ENCODE measurements at regions not wholly inside any gene's neighbourhood (a gene's known extent, or its start where the extent isn't known, plus 50 kb on each side); places are given as distances from the start of the nearest gene placed in this dataset.
"Not testable (repeated sequence)": the region's sequence is repeated elsewhere in the genome, so short reads cannot be mapped to it uniquely, and the experiment has no call there.

DNA sequence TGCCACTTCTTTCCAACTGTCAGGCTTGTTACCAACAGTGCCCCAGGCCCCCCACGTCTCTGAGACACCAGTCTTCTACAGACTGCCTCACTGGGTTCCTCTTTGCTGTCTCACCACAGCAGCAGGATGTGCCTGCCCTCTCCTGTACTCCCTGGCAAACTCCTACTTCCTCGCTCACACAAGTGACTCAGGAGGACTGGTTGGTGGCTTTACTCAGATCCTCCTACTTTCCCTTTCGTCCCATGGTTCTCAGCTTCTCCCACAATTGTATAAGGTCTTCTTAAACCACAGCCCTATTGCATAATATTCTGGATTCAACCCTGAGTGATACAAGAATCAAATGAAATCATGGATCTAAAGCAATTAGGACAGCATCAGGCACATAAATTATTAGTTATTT, 246.6 kb upstream of the PROK2 start:
- peaks cover 5% of the 10 kb centered on the region for H3K27me3 Mint-ChIP-seq (ENCODE audit: insufficient read depth)
- no peak for DNase-seq (ENCODE audit: low spot score)
- intact Hi-C loops (cut with micrococcal nuclease) = loop anchor here (5.0 kb wide), 1 partner anchor 49 kb away; no protein-coding TSS in a partner anchor

DNA sequence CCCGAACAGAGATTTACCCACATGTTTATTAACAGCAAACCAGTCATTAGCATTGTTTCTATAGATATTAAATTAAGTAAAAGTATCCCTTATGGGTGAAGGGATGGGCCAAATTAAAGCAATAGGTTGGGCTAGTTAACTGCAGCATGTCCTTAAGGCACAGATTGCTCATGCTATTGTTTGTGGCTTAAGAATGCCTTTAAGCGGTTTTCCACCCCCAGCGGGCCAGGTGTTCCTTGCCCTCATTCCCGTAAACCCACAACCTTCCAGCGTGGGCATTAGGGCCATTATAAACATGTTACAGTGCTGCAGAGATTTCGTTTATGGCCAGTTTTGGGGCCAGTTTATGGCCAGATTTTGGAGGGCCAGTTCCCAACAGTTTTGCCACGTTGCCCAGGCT, 245.3 kb upstream of the PROK2 start:
- intact Hi-C loops (cut with micrococcal nuclease) = loop anchor here (5.0 kb wide), 1 partner anchor 48 kb away; no protein-coding TSS in a partner anchor
- H3K4me3 Mint-ChIP-seq; H3K27ac Mint-ChIP-seq; H3K27me3 Mint-ChIP-seq (ENCODE audit: insufficient read depth); DNase-seq (ENCODE audit: low spot score); H3K9me3 Mint-ChIP-seq; H3K36me3 Mint-ChIP-seq (ENCODE audit: low read depth): not testable (repeated sequence)
- peaks cover 33% of the 10 kb centered on the region for H3K4me1 Mint-ChIP-seq (ENCODE audit: low read depth)

More for the DNA sequence above, 246.6 kb upstream of the PROK2 start:
- Mint-ChIP-seq H3K4me1 (ENCODE audit: low read depth) (peaks cover 33% of the 10 kb centered on the region), H3K9me3 (no peaks in the 10 kb centered on the region), H3K4me3 (no peak overlapping the region), H3K27ac (no peak overlapping the region), H3K36me3 (ENCODE audit: low read depth) (peaks cover 3% of the 10 kb centered on the region)

DNA sequence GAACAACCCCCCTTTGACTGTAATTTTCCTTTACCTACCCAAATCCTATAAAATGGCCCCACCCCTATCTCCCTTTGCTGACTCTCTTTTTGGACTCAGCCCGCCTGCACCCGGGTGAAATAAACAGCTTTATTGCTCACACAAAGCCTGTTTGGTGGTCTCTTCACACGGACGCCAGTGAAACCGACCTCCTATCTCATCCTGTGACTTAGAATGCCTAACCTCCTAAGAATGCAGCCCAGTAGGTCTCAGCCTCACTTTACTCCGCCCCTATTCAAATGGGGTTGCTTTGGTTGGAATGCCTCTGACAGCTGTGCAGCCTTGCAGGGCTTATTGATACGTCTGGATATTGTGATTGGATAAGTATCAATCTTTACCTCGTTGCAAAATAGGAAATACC, 243.8 kb upstream of the PROK2 start:
- H3K36me3 Mint-ChIP-seq (ENCODE audit: low read depth); H3K4me3 Mint-ChIP-seq; H3K27me3 Mint-ChIP-seq (ENCODE audit: insufficient read depth); intact Hi-C loops (cut with micrococcal nuclease); H3K9me3 Mint-ChIP-seq; DNase-seq (ENCODE audit: low spot score); H3K27ac Mint-ChIP-seq: not testable (repeated sequence)
- peaks cover 23% of the 10 kb centered on the region for H3K4me1 Mint-ChIP-seq (ENCODE audit: low read depth)

DNA sequence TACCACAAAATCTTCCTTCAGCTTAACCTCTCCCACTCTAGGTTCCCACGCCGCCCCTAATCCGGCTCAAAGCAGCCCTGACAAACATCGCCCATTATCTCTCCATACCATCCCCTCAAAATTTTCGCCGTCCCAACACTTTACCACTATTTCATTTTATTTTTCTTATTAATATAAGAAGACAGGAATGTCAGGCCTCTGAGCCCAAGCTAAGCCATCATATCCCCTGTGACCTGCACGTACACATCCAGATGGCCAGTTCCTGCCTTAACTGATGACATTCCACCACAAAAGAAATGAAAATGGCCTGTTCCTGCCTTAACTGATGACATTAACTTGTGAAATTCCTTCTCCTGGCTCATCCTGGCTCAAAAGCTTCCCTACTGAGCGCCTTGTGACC, 243.4 kb upstream of the PROK2 start:
- H3K9me3 Mint-ChIP-seq; H3K4me3 Mint-ChIP-seq; H3K27me3 Mint-ChIP-seq (ENCODE audit: insufficient read depth); intact Hi-C loops (cut with micrococcal nuclease); H3K27ac Mint-ChIP-seq; DNase-seq (ENCODE audit: low spot score); H3K36me3 Mint-ChIP-seq (ENCODE audit: low read depth): not testable (repeated sequence)
- H3K4me1 Mint-ChIP-seq (ENCODE audit: low read depth) = peaks cover 23% of the 10 kb centered on the region

DNA sequence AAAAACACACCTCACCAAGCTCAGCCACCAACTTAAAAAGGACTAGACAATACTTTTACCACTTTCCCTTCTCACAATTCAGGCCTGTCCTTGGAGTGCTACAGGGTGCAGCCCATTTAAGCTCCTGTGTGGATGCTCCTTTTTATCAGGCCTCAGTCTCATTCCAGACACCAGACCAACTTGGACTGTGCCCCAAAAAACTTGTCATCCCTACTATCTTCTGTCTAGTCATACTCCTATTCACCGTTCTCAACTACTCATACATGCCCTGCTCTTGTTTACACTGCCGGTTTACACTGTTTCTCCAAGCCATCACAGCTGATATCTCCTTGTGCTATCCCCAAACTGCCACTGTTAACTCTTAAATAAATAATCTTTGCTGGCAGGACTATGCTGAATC, 242.8 kb upstream of the PROK2 start:
- H3K4me3 Mint-ChIP-seq; H3K36me3 Mint-ChIP-seq (ENCODE audit: low read depth); H3K9me3 Mint-ChIP-seq; H3K27ac Mint-ChIP-seq; intact Hi-C loops (cut with micrococcal nuclease); DNase-seq (ENCODE audit: low spot score); H3K27me3 Mint-ChIP-seq (ENCODE audit: insufficient read depth): not testable (repeated sequence)
- H3K4me1 Mint-ChIP-seq (ENCODE audit: low read depth) = peaks cover 17% of the 10 kb centered on the region

DNA sequence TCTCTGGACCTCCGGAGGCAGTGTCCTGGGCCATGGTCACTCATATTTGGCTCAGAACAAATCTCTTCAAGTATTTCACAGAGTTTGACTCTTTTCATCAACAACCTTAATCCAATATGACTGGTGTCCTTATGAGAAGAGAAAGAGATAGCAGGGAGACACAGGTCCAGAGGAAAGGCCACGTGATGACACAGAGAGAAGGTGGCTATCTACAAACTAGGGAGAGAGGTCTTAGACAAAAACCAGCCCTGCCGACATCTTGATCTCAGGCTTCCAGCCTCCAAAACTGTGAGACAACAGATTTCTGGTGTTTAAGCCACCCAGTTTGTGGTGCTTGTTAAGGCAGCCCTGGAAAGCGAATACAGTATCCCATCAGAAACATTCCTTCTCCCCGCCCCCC, 237.1 kb upstream of the PROK2 start:
- H3K4me1 Mint-ChIP-seq (ENCODE audit: low read depth) = peaks cover 8% of the 10 kb centered on the region
- intact Hi-C loops (cut with micrococcal nuclease) = no loop called here

DNA sequence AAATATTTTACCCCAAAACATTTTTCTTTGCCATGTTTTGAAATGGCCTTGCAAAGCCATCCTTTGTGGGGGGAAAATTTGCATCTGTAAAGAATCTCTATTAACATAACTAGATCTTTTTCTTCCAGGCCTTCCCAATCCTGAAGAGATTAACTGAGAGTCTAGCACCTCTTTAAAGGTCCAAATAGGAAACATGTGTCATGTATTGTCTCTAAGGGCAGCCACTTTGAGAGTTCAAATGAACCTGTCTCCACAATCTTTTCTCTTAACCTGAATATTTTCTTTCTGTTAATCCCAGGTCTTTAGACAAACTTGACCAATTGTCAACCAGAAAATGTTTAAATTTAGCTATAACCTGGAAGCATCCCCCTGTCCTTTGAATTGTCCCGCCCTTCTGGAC, 236.6 kb upstream of the PROK2 start:
- H3K9me3 Mint-ChIP-seq = no peaks in the 10 kb centered on the region
- H3K4me1 Mint-ChIP-seq (ENCODE audit: low read depth) = peaks cover 8% of the 10 kb centered on the region
- intact Hi-C loops (cut with micrococcal nuclease) = no loop called here
- no peak for DNase-seq (ENCODE audit: low spot score)
- no peak overlapping the region for H3K27ac Mint-ChIP-seq
- H3K36me3 Mint-ChIP-seq (ENCODE audit: low read depth) = peaks cover 2% of the 10 kb centered on the region
- no peak overlapping the region for H3K4me3 Mint-ChIP-seq
- no peaks in the 10 kb centered on the region for H3K27me3 Mint-ChIP-seq (ENCODE audit: insufficient read depth)

More for the DNA sequence above, 237.1 kb upstream of the PROK2 start:
- Mint-ChIP-seq H3K27ac (no peak overlapping the region), H3K9me3 (no peaks in the 10 kb centered on the region), H3K27me3 (ENCODE audit: insufficient read depth) (no peaks in the 10 kb centered on the region), H3K4me3 (no peak overlapping the region), H3K36me3 (ENCODE audit: low read depth) (peaks cover 2% of the 10 kb centered on the region)
- DNase-seq (ENCODE audit: low spot score) = no peak

DNA sequence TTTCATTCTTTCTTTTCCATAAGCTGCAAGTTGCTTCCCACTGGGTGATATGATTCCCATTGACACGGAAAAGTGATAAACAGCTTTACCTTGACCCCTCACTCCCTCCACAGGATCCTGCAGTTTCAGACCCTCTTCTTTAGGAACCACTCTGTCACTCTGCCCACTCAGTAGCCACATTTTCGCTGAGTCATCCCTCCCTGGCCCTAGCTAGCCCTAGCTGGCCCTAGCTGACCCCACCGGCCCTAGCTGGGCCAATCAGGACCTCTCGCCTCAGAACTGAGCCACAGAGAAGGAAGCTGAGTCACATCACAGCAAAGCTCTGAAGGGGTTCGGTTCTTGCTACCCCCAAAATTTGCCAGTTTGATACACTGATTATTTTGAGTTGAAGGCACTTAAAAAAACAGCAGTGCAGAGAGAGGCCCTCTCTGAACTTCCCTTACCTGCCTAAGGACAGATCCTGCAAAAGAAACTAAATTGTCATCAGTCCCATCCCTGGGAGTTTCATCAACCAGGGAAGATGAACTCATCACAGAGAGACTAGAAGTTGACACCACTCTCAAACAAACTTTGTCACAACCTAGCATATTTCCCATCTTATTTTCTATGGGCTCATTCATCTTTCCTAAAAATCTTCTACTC, 233.5 kb upstream of the PROK2 start:
- no peak for DNase-seq (ENCODE audit: low spot score)
- Mint-ChIP-seq H3K4me3 (no peak overlapping the region), H3K27ac (no peak overlapping the region), H3K27me3 (ENCODE audit: insufficient read depth) (peaks cover 3% of the 10 kb centered on the region), H3K36me3 (ENCODE audit: low read depth) (peaks cover 2% of the 10 kb centered on the region), H3K9me3 (no peaks in the 10 kb centered on the region), H3K4me1 (ENCODE audit: low read depth) (peaks cover 17% of the 10 kb centered on the region)
- intact Hi-C loops (cut with micrococcal nuclease) = no loop called here

DNA sequence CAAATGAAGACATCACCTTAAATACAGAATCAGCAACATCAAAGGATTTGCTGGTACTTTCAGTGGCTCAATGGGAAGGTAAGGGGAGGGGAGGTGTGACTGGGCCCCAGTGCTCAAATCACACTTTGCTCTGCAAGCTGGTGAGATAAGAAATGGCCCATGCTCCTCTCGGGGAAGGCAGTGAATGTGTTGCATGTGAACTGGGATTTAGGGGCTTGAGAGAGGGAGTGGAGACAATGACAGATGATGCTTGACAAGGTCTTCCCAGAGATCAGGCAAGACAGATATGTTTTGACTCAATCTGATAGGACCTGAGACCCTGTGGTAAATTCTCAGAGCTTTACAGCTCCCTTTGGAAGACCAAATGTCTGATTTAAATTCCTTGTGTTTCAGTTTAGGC, 233.0 kb upstream of the PROK2 start:
- Mint-ChIP-seq H3K4me1 (ENCODE audit: low read depth) (peaks cover 17% of the 10 kb centered on the region), H3K36me3 (ENCODE audit: low read depth) (peaks cover 2% of the 10 kb centered on the region), H3K9me3 (no peaks in the 10 kb centered on the region), H3K27me3 (ENCODE audit: insufficient read depth) (peaks cover 3% of the 10 kb centered on the region), H3K4me3 (no peak overlapping the region), H3K27ac (no peak overlapping the region)
- DNase-seq (ENCODE audit: low spot score) = no peak
- intact Hi-C loops (cut with micrococcal nuclease) = no loop called here

DNA sequence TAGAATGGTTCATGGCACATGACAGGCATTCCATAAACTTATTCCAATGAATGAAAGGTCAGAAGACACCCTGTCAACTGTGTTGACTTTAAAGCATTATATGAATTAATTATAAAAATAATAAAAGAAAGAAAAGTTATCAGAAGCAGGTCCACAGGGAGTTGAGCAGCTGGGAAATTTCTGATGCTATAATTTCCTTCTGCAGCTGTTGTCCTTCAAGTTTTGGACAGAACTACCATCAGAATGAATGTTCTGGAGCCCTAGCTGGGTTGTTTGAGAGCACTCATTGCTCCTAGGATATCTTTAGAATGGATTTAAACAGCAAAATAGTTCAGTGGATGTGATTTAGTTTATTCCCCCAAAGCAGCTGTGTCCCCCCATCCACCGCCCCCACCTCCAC, 232.4 kb upstream of the PROK2 start:
- Mint-ChIP-seq H3K27ac (no peak overlapping the region), H3K9me3 (no peaks in the 10 kb centered on the region), H3K4me1 (ENCODE audit: low read depth) (peaks cover 17% of the 10 kb centered on the region), H3K27me3 (ENCODE audit: insufficient read depth) (peaks cover 3% of the 10 kb centered on the region), H3K4me3 (no peak overlapping the region), H3K36me3 (ENCODE audit: low read depth) (peaks cover 2% of the 10 kb centered on the region)
- intact Hi-C loops (cut with micrococcal nuclease) = no loop called here
- no peak for DNase-seq (ENCODE audit: low spot score)

DNA sequence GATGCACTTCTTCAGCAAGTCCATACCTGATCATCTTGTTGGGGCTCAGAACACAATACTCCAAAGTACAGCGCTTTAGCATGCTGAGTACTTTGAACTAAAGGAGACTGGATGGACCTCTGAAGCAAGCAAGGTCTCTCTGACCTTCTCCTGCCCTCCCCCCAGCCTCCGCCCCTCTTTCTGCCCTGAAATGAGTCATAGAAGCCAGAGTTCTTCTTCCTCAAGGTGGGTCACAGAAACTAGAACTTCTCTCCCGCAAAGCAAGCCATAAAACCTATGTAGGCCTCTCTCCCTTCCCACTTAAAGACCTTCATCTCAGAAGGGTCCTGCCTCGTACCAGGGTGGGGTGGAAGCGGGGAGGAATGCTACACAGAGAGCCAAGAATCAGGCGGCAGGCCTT, 230.5 kb upstream of the PROK2 start:
- no peak for DNase-seq (ENCODE audit: low spot score)
- Mint-ChIP-seq H3K9me3 (no peaks in the 10 kb centered on the region), H3K27ac (no peak overlapping the region), H3K4me3 (no peak overlapping the region), H3K27me3 (ENCODE audit: insufficient read depth) (peaks cover 3% of the 10 kb centered on the region), H3K4me1 (ENCODE audit: low read depth) (peaks cover 17% of the 10 kb centered on the region), H3K36me3 (ENCODE audit: low read depth) (peaks cover 2% of the 10 kb centered on the region)
- intact Hi-C loops (cut with micrococcal nuclease) = no loop called here

DNA sequence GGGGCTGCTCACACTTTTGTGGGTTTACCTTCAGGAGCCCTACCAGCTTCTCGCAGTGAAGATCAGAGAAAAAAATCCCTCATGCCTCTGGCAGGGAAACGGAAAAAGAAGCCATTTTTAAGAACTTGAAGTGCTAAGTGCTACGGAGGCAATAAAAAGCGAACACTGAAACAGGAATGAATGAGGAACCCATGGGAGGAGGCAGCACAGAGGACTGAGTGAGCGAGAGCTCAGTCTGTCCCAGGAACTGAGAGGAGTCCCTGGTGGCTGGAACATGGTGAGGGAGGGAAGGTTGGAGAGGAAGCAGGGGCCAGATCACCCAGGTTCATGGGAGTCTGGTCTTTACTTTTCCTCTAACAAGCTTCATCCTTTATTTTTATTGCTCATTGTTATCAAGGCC, 228.1 kb upstream of the PROK2 start:
- Mint-ChIP-seq H3K4me1 (ENCODE audit: low read depth) (peaks cover 20% of the 10 kb centered on the region), H3K27ac (no peak overlapping the region), H3K9me3 (no peaks in the 10 kb centered on the region), H3K27me3 (ENCODE audit: insufficient read depth) (peaks cover 3% of the 10 kb centered on the region), H3K4me3 (no peak overlapping the region), H3K36me3 (ENCODE audit: low read depth) (no peaks in the 10 kb centered on the region)
- DNase-seq (ENCODE audit: low spot score) = no peak
- intact Hi-C loops (cut with micrococcal nuclease) = no loop called here

DNA sequence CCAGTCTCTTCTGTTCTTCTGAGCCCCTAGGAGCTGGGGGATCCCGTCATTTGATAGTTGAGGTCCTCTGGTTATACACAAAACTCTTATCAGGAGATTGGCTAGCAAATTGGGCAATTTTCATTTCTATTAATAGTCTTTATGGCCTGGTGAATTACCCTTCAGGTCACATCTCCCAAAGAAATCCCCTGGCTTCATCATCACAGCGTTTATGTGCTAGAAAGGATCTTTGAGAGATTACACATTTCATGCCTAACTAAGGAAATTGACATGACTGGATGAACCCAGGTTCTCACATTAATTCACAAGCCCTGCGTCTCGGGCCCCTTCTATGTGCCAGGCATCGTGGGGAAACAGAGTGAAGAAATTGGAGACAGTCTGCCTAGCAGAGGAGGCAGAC, 227.4 kb upstream of the PROK2 start:
- no peaks in the 10 kb centered on the region for H3K9me3 Mint-ChIP-seq
- peaks cover 20% of the 10 kb centered on the region for H3K4me1 Mint-ChIP-seq (ENCODE audit: low read depth)
- intact Hi-C loops (cut with micrococcal nuclease) = no loop called here
- no peak for DNase-seq (ENCODE audit: low spot score)
- H3K4me3 Mint-ChIP-seq = no peak overlapping the region
- no peaks in the 10 kb centered on the region for H3K36me3 Mint-ChIP-seq (ENCODE audit: low read depth)
- H3K27me3 Mint-ChIP-seq (ENCODE audit: insufficient read depth) = peaks cover 3% of the 10 kb centered on the region
- H3K27ac Mint-ChIP-seq = no peak overlapping the region

DNA sequence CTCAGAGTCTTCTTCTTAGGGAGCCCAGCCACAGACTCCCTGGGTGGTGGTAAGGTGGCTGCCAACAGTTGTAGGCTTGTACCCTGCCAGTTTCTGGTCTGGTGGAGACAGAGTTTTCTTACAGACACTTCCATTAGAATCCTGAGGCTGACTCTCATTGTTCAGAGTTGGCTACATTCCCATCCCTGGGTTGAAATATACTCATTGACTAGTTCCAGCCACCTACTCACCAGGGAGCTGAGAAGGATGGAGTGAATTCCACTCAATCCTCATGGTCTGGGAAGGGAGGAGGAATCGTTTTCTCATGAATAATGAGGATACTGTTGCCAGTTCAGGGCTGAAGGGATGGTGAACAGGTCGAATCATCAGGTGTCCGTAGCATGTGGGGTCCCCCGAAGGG, 226.5 kb upstream of the PROK2 start:
- Mint-ChIP-seq H3K27me3 (ENCODE audit: insufficient read depth) (peaks cover 3% of the 10 kb centered on the region), H3K9me3 (no peaks in the 10 kb centered on the region), H3K36me3 (ENCODE audit: low read depth) (no peaks in the 10 kb centered on the region), H3K4me3 (no peak overlapping the region), H3K4me1 (ENCODE audit: low read depth) (peaks cover 20% of the 10 kb centered on the region), H3K27ac (no peak overlapping the region)
- no peak for DNase-seq (ENCODE audit: low spot score)
- intact Hi-C loops (cut with micrococcal nuclease) = no loop called here

Measured in activated T-helper 1 cell treated with anti-CD3 and anti-CD28 coated beads, Interleukin-12 subunit alpha, Interleukin-12 subunit beta, Interleukin-2, Interleukin-4 antibody, amounts not matched to agents 30 ng/mL and 10 ng/mL and 1 ng/mL, durations not matched to agents 14 hours and 24 hours and 36 hours (primary cell).